Endothelial cell of umbilical vein (primary cell): ENCODE measurements at regions not wholly inside any gene's neighbourhood (a gene's known extent, or its start where the extent isn't known, plus 50 kb on each side); places are given as distances from the start of the nearest gene placed in this dataset.

ENCODE experiments used
- BruUV-seq: library from RNA; stranded (reverse); fragments of 400-500 nt; replicated peaks from 2 replicates; lab custom pipeline; 2021; lab: Mats Ljungman, UMichigan
- CTCF ChIA-PET: fragments of 300-600, 350-600 bp; sonication (Branson Sonifier 250); formaldehyde crosslinking; loops from one replicate; lab custom pipeline; 2021; ENCODE audit warnings: antibody characterized with exemption, inconsistent platforms; lab: Charles Lee
- POLR2A ChIA-PET: fragments of 300-600, 350-600 bp; sonication (Branson Sonifier 250); formaldehyde crosslinking; loops from one replicate; lab custom pipeline; 2021; ENCODE audit warnings: antibody characterized with exemption, inconsistent platforms; lab: Charles Lee
- DNase-seq: peaks from one replicate; pipeline ENCODE4 v3.0.0-alpha.2; 2011; ENCODE audit warnings: low read depth, low spot score
- FAIRE-seq: peaks from 2 replicates; lab custom pipeline; 2011; peaks lifted over from hg19 to GRCh38; lab: Jason Lieb, UNC
- H2AFZ ChIP-seq: 2 replicates; pipeline ENCODE4 v1.6.0; 2012; ENCODE audit warnings: low read depth, low read length, control low read depth, inconsistent platforms
- H3K27ac ChIP-seq: 2 replicates; pipeline ENCODE4 v1.5.1; 2011; ENCODE audit warnings: low read depth, mild to moderate bottlenecking, control low read depth, low read length, moderate library complexity; ENCODE audit not compliant: insufficient read depth
- H3K27me3 ChIP-seq, 2 experiments: 2 replicates each; pipeline versions ENCODE4 v1.6.0 to v1.6.1; 2011; ENCODE audit warnings: low read length in 2 of 2, mixed read lengths in 1 of 2; ENCODE audit not compliant: control insufficient read depth in 2 of 2, insufficient read depth in 2 of 2
- H3K36me3 ChIP-seq, 2 experiments: 2 replicates in 1 of 2; 3 replicates in 1 of 2; pipeline ENCODE4 v1.5.1; 2011; ENCODE audit warnings: low read length in 2 of 2, mild to moderate bottlenecking in 1 of 2, moderate library complexity in 1 of 2; ENCODE audit not compliant: control insufficient read depth in 2 of 2, insufficient read depth in 2 of 2; ENCODE audit errors: extremely low read depth in 1 of 2
- H3K4me1 ChIP-seq: 3 replicates; pipeline ENCODE4 v1.5.1; 2011; ENCODE audit warnings: mild to moderate bottlenecking, low read length; ENCODE audit not compliant: control insufficient read depth, insufficient read depth; ENCODE audit errors: extremely low read depth
- H3K4me2 ChIP-seq: 2 replicates; pipeline ENCODE4 v1.6.1; 2011; ENCODE audit warnings: low read length, control low read depth, mixed read lengths; ENCODE audit not compliant: insufficient read depth
- H3K4me3 ChIP-seq, 3 experiments: fragments of 200-600 bp in 1 of 3; sonication (generic), shearing (Covaris generic) in 1 of 3; replicated peaks in 1 of 3; 2 replicates each; pipeline ENCODE4 v1.5.1; 2011 to 2016; ENCODE audit warnings: control low read depth in 3 of 3, low read length in 3 of 3, mild to moderate bottlenecking in 2 of 3, inconsistent platforms in 1 of 3, low read depth in 1 of 3, moderate library complexity in 1 of 3; ENCODE audit not compliant: insufficient read depth in 1 of 3
- H3K79me2 ChIP-seq: 2 replicates; pipeline ENCODE4 v1.6.0; 2012; ENCODE audit warnings: low read length, inconsistent platforms; ENCODE audit not compliant: control insufficient read depth, insufficient read depth
- H3K9ac ChIP-seq: replicated peaks from 2 replicates; pipeline ENCODE3; 2011; ENCODE audit warnings: low read length, control low read depth; ENCODE audit not compliant: insufficient read depth; ENCODE audit errors: extremely low read depth
- H3K9me1 ChIP-seq: replicated peaks from 3 replicates; pipeline ENCODE4 v1.6.0; 2011; ENCODE audit warnings: mild to moderate bottlenecking, low read length; ENCODE audit not compliant: control insufficient read depth, insufficient read depth; ENCODE audit errors: extremely low read depth
- H3K9me3 ChIP-seq: replicated peaks from 2 replicates; pipeline ENCODE4 v1.5.1; 2012; ENCODE audit warnings: low read length, inconsistent platforms; ENCODE audit not compliant: control insufficient read depth, insufficient read depth
- H4K20me1 ChIP-seq: replicated peaks from 2 replicates; pipeline ENCODE3; 2011; ENCODE audit warnings: mild to moderate bottlenecking, low read length; ENCODE audit not compliant: control insufficient read depth, insufficient read depth; ENCODE audit errors: extremely low read depth
- CTCF ChIP-seq, 2 donors: IDR thresholded peaks; 1 replicate in 1 of 2; 2 replicates in 1 of 2; pipeline ENCODE4 v1.5.1; 2011; ENCODE audit warnings: low read length in 2 of 2, mild to moderate bottlenecking in 2 of 2, moderate library complexity in 2 of 2, control low read depth in 1 of 2, inconsistent platforms in 1 of 2, low read depth in 1 of 2; ENCODE audit not compliant: insufficient read depth in 1 of 2; ENCODE audit errors: extremely low read depth in 1 of 2
- EZH2 ChIP-seq: IDR thresholded peaks from 2 replicates; pipeline ENCODE4 v1.6.1; 2012; ENCODE audit warnings: borderline replicate concordance, low read depth, mild to moderate bottlenecking, moderate library complexity, low read length, inconsistent platforms; ENCODE audit not compliant: severe bottlenecking
- FOS ChIP-seq: IDR thresholded peaks from 2 replicates; pipeline ENCODE4 v1.6.1; 2011; ENCODE audit warnings: mild to moderate bottlenecking, low read length, moderate library complexity, borderline replicate concordance; ENCODE audit not compliant: insufficient read depth
- GATA2 ChIP-seq: IDR thresholded peaks from 2 replicates; pipeline ENCODE4 v1.7.0; 2011; ENCODE audit warnings: low read depth, mild to moderate bottlenecking, moderate library complexity, mixed read lengths, low read length; ENCODE audit not compliant: insufficient read length, insufficient read depth
- JUN ChIP-seq: IDR thresholded peaks from 2 replicates; pipeline ENCODE4 v1.6.1; 2011; ENCODE audit warnings: borderline replicate concordance, low read depth; ENCODE audit not compliant: insufficient read length, insufficient read depth
- MAX ChIP-seq: IDR thresholded peaks from 2 replicates; pipeline ENCODE4 v1.6.1; 2011; ENCODE audit not compliant: insufficient read depth, insufficient read length
- MYC ChIP-seq: IDR thresholded peaks from one replicate; pipeline ENCODE4 v1.6.1; 2011; ENCODE audit warnings: mild to moderate bottlenecking, low read depth, low read length
- POLR2A ChIP-seq: IDR thresholded peaks from 2 replicates; pipeline ENCODE4 v1.6.1; 2012; ENCODE audit warnings: low read depth, mild to moderate bottlenecking, control low read depth, low read length
- POLR2AphosphoS5 ChIP-seq: IDR thresholded peaks from 2 replicates; pipeline ENCODE4 v1.6.1; 2012; ENCODE audit warnings: low read depth, mild to moderate bottlenecking, control low read depth, low read length, moderate library complexity; ENCODE audit not compliant: insufficient read depth
- dilution Hi-C: fragments of 300-500 bp; cut with MboI; formaldehyde crosslinking; loops from one replicate; pipeline ENCODE4 v1.15.0; 2019; ENCODE audit warnings: low sequenced_read_pairs; ENCODE audit not compliant: extremely low pct_ligation_motif_present
- intact Hi-C: fragments of 100-400 bp; cut with micrococcal nuclease; formaldehyde crosslinking; loops from one replicate; pipeline ENCODE4 v1.10.0; 2022

GRCh38 chr6:141035312-141036200, 1097.2 kb upstream of the GJE1 start:
- Histone ChIP-seq H3K27ac (no peak overlapping the region), H3K9me3 (no peaks in the 10 kb centered on the region), H3K4me1 (no peaks in the 10 kb centered on the region), H3K4me2 (no peak overlapping the region), H3K4me3 (no peak overlapping the region), H4K20me1 (no peaks in the 10 kb centered on the region), H3K36me3 (no peaks in the 10 kb centered on the region), H3K27me3 (no peaks in the 10 kb centered on the region), H2AFZ (no peak overlapping the region), H3K79me2 (no peaks in the 10 kb centered on the region), H3K9ac (no peak overlapping the region), H3K9me1 (no peaks in the 10 kb centered on the region)
- POLR2A ChIA-PET, result no interaction called here
- dilution Hi-C loops, result no loop called here
- FAIRE-seq, result no peak
- TF ChIP-seq POLR2AphosphoS5 (no peak), CTCF (IDR thresholded peaks at IDR 0.05; ENCODE audit: extremely low read depth in 1 of 2, insufficient read depth in 1 of 2, low read depth in 1 of 2, low read length in 2 of 2) (no peak), POLR2A (no peak), MAX (no peak), FOS (no peak), EZH2 (no peak), MYC (no peak), JUN (no peak), GATA2 (no peak)
- intact Hi-C loops, result no loop called here
- CTCF ChIA-PET, result interaction anchor here (1.2 kb wide), 1 partner anchor 114 kb away, joined by 3 read pairs; no protein-coding TSS in a partner anchor
- no peak for DNase-seq
- BruUV-seq, result no TSS peak
